ENCODE measurements at regions not wholly inside any gene's neighbourhood (a gene's known extent, or its start where the extent isn't known, plus 50 kb on each side); places are given as distances from the start of the nearest gene placed in this dataset.

DNA sequence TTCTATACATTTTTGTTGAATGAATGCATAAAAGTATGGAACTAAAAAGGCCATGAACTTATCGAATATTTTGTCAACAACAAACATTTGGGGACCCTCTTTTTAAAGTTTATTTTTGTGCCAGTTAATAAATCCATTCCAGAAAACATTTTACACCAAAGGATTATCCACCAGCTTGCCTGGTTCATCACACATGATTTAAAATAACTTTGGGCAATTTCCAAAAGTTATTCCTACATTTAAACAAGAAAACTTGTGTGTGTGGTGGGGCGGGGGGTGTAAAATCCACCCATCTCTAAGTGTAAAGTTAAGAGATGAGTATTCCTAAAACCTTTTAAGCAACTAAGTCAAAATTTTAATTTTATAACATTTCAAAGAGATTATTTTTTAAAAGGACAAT, 224.5 kb upstream of the SNX7 start:
- TF ChIP-seq, protein P1, sequence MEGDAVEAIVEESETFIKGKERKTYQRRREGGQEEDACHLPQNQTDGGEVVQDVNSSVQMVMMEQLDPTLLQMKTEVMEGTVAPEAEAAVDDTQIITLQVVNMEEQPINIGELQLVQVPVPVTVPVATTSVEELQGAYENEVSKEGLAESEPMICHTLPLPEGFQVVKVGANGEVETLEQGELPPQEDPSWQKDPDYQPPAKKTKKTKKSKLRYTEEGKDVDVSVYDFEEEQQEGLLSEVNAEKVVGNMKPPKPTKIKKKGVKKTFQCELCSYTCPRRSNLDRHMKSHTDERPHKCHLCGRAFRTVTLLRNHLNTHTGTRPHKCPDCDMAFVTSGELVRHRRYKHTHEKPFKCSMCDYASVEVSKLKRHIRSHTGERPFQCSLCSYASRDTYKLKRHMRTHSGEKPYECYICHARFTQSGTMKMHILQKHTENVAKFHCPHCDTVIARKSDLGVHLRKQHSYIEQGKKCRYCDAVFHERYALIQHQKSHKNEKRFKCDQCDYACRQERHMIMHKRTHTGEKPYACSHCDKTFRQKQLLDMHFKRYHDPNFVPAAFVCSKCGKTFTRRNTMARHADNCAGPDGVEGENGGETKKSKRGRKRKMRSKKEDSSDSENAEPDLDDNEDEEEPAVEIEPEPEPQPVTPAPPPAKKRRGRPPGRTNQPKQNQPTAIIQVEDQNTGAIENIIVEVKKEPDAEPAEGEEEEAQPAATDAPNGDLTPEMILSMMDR (IDR thresholded peaks at IDR 0.05): no peak
- TF ChIP-seq POLR2A (IDR thresholded peaks at IDR 0.05): no peak
